Fibroblast of skin of right quadriceps (primary cell): ENCODE measurements at regions not wholly inside any gene's neighbourhood (a gene's known extent, or its start where the extent isn't known, plus 50 kb on each side); places are given as distances from the start of the nearest gene placed in this dataset.
"Not testable (repeated sequence)": the region's sequence is repeated elsewhere in the genome, so short reads cannot be mapped to it uniquely, and the experiment has no call there.

ENCODE experiments used
- DNase-seq: peaks from one replicate; pipeline ENCODE4 v3.0.0-alpha.2; 2013

- no peak for DNase-seq
Observed at GRCh38 chr5:110812639-110813038, 73.8 kb downstream of the SLC25A46 start.

GRCh38 chr5:110815916-110816605 is 77.3 kb downstream of the SLC25A46 start:
- no peak for DNase-seq

- peak; percentile 3 for DNase-seq
Observed at GRCh38 chr5:110817459-110817858, 78.7 kb downstream of the SLC25A46 start.

GRCh38 chr5:110823571-110823970 is 84.8 kb downstream of the SLC25A46 start:
- no peak for DNase-seq

DNA sequence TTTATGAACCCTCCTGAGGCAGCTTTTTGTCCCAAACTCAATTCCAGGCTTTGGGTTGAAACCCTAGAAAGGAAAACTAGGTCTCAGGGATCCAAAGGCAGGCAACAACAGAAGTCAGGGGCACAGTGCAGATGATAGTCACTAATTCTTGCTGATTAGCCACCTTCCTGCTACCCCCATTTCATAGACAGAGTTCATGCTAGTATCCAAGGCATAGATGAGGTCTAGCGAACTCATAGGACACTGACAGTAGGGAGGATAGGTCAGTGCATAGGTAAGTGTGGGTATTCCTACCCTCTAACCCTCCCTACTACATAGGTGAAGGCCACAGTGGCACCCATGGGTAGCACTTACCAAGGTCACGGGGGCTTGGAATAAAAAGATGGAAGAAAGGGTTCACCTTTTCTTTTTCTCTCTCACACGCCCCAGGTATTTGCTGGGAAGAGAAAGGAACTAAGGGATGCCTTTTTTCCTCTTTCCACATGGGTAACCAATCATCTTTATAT is 86.2 kb downstream of the SLC25A46 start:
- DNase-seq, result no peak

GRCh38 chr5:110832683-110833082 is 93.9 kb downstream of the SLC25A46 start:
- DNase-seq, result no peak

- DNase-seq, result not testable (repeated sequence)
Observed at GRCh38 chr5:110834933-110835332, 96.1 kb downstream of the SLC25A46 start.

GRCh38 chr5:110836851-110837250 is 98.0 kb downstream of the SLC25A46 start:
- no peak for DNase-seq

DNA sequence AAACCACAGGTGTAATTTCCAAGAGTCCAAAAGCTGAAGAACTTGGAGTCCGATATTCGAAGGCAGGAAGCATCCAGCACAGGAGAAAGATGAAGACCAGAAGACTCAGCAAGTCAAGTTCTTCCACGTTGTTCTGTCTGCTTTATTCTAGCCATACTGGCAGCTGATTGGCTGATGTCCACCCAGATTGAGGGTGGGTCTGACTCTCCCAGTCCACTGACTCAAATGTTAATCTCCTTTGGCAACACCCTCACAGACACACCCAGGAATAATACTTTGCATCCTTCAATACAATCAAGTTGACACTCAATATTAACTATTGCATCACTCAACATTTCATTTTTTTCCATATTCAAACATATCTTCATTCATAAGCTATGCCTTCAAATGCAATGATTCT is 99.5 kb downstream of the SLC25A46 start:
- not testable (repeated sequence) for DNase-seq

- DNase-seq, result no peak
Observed at GRCh38 chr5:110838961-110839360, 100.2 kb downstream of the SLC25A46 start.

- no peak for DNase-seq
Observed at GRCh38 chr5:110840347-110840960, 101.6 kb downstream of the SLC25A46 start.

- no peak for DNase-seq
Observed at GRCh38 chr5:110841137-110841536, 102.3 kb downstream of the SLC25A46 start.

DNA sequence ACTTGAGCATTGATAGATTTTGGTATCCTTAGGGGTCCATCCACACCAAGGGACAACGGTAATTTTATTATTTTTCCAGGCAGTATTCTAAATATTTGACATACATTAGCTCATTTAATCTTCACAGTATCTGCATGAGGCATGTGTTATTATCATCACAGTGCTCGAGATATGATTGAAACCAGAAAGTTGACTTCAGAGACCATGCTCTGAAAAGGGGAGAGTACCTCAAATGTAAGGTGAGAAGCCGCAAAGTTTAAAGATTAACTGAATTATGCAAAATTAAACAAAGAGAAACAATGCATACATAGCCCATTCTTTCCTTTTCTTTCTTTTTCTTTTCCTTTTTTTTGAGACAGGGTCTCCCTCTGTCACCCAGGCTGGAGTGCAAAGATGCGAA is 104.1 kb downstream of the SLC25A46 start:
- DNase-seq, result no peak

DNA sequence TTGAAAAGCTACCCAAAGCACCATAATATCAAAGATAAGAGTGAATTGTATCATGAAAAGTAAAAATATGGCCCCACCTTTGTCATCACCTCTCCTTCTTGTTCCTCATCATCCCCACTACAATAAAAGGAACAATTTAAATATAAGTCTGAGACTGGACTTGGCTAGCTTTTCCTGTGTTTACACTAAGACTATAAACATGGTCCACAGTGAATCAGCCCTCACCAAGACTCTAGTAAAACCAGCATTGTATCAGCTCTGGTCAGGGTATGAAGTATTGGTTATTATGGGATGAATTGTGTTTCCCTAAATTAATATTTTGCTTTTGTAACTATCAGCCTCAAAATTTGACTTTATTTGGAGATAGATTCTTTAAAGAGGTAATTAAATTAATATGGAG is 105.4 kb downstream of the SLC25A46 start:
- no peak for DNase-seq

DNA sequence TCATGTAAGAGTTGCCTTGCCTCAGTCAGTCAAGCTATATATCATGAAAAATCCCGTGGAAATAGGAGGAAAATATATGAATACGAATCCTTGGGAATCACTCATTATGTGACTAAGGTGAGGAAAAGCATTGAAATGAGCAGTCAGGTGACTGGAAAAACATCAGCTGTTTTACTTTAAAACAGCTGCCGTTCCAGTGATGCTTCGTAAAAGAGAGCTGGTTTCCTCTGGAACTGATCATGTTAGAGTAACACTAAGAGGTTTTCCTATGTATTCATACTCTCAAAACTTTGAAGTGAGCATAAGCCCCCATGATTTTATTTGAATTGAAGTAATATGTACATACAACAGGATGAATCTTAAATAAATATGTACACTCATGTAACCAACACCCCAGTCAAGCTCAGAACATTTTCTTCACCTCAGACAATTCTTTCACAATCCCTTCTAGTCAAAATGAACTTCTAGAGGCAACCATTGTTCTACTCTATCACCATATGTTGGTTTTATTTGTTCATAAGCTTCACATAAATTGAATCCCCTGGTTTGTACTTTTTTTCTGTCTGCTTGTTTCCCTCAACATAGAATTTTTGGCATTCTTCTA is 107.7 kb downstream of the SLC25A46 start:
- DNase-seq, result no peak

- DNase-seq, result no peak
Observed at GRCh38 chr5:110851357-110851756, 112.5 kb downstream of the SLC25A46 start.

GRCh38 chr5:110852053-110852452 is 113.2 kb downstream of the SLC25A46 start:
- no peak for DNase-seq

DNA sequence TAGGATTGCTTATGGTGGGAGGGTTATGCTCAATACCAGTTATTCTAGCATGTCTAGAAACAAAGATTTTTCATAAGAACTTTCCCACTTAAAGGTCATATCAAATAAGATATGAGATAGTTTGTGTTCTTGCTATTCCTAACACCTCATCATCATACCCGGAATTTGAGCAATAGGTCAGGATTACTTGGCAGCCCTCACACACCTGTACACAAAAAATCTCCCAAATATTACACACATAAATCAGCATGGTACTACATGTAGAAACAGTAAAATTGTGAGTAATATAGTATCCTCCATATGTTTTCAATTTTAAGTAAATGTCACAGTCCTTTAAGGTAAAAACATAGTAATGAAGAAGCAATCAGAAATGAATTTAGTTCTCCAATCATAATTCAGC is 113.7 kb downstream of the SLC25A46 start:
- no peak for DNase-seq

DNA sequence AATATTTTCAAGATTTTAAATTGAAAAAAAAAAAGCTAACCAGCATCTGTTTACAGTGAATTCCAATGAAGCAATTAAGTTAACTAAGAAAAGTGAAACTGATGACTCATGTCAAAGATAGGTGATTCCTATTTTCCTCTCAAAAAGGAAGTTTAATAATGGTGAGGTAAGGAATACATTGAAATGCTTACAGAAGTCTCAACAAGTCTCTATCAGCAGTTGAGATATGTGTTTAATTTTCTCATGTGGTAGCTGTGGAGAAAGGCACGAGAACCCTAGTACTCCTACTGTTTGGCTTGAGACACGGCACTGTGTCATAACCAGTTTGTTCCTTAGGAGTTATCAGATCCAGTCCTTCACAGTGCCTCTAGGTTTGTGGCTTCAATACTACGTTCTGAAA is 114.5 kb downstream of the SLC25A46 start:
- no peak for DNase-seq

GRCh38 chr5:110854200-110854599 is 115.4 kb downstream of the SLC25A46 start:
- no peak for DNase-seq

- no peak for DNase-seq
Observed at GRCh38 chr5:110855961-110856360, 117.2 kb downstream of the SLC25A46 start.

DNA sequence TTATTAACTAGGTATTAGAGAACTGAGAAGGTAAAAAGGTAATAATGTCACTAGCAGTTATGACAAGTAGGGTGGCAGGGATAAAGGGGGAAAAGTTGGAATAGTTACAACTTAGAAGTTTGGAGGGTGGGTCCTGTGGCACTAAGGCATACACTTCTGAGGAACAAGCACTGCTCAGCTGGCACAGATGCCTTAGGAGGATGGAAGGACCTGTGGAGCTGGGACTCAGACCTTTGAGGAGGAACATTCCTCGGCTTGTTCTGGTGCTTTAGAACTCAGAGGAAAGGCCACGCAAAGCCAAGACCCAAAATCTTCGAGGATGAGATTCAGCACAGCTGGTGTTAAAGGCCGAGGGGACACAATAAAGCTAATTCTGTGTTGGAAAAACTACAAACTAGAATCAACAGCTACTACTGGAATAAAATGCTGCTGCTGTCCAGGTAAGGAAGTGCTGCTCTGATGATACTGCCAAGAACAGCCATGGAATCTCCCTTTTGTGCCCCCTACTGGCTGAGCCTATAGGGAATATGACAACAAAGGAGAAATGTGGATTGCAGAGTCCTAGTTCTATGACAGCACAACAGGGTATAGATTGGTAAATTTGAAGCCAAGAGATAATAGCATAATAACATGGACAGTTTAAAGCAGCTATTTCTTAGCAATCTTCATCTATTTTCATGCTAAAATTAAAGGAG is 126.7 kb downstream of the SLC25A46 start:
- no peak for DNase-seq

DNA sequence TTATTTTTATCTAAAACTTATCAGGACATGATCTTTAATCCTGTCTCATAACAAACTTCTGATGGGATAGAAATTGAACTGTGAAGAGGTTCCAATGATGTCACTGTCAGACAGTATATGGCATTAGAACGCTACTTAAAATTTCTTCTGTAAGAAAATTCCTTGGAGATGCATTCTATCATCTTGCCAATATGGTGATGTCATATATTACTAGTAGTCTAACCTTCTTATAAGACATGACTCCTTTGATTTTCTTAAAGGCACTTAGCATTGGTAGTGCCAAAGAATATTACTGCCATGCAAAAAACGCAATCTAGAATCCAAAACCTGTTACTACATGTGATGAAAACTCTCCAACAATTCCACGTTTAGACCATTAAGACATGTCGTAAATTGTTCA is 131.1 kb downstream of the SLC25A46 start:
- no peak for DNase-seq

DNA sequence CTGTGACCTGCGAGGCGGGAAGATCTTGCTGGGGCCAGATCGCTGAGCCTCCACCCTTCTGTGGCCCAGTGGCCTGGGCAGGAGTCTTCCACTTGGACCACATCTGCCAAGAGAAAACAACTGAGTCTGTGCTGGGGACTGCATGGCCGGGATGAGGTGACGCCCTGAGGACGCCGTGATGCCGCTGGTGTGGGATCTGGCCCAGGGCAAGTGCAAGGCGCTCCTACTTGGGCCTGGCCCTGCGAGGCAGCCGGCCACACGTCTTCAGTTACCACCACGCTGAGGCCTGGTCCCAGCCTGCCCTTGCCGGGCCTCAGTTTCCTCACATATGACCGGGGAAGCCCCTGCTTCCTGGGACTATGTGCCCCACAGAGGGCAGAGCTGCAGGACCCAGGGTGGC is 133.4 kb downstream of the SLC25A46 start:
- no peak for DNase-seq
